HCT116 (cell line): ENCODE measurements at regions not wholly inside any gene's neighbourhood (a gene's known extent, or its start where the extent isn't known, plus 50 kb on each side); places are given as distances from the start of the nearest gene placed in this dataset.

Experiments
- CEBPB ChIP-seq: IDR thresholded peaks from 2 replicates; pipeline ENCODE4 v1.6.1; 2012; ENCODE audit warnings: low read depth
- CTCF ChIP-seq, 3 experiments: fragments of 200-600 bp in 1 of 3; sonication (generic) in 1 of 3; IDR thresholded peaks in 2 of 3; conservative IDR thresholded peaks in 1 of 3; 2 replicates each; pipeline ENCODE4 v1.5.1; 2012 to 2017; ENCODE audit warnings: low read depth in 2 of 3, low read length in 2 of 3, antibody characterized with exemption in 1 of 3, borderline replicate concordance in 1 of 3, control low read depth in 1 of 3, mild to moderate bottlenecking in 1 of 3, mixed read lengths in 1 of 3, mixed run types in 1 of 3, moderate library complexity in 1 of 3; ENCODE audit not compliant: insufficient read depth in 1 of 3
- ELF1 ChIP-seq: IDR thresholded peaks from 2 replicates; pipeline ENCODE4 v1.6.1; 2012; ENCODE audit warnings: low read depth, borderline replicate concordance
- EZH2 ChIP-seq: fragments of 200-600 bp; sonication (generic); IDR thresholded peaks from 2 replicates; pipeline ENCODE4 v1.6.1; 2017; ENCODE audit warnings: antibody characterized with exemption, mixed run types
- EZH2phosphoT487 ChIP-seq: fragments of 200-600 bp; IDR thresholded peaks from 2 replicates; pipeline ENCODE4 v1.6.1; 2018; ENCODE audit warnings: antibody characterized with exemption, borderline replicate concordance
- POLR2A ChIP-seq: IDR thresholded peaks from 2 replicates; pipeline ENCODE4 v1.7.0; 2011; ENCODE audit warnings: borderline replicate concordance; ENCODE audit not compliant: insufficient read depth, insufficient read length; ENCODE audit errors: extremely low read depth
- POLR2AphosphoS5 ChIP-seq: IDR thresholded peaks from 2 replicates; pipeline ENCODE4 v1.6.1; 2011; ENCODE audit warnings: mild to moderate bottlenecking, low read depth, low read length, moderate library complexity
- RAD21 ChIP-seq: IDR thresholded peaks from 2 replicates; pipeline ENCODE4 v1.6.1; 2012; ENCODE audit warnings: low read depth, mild to moderate bottlenecking
- REST ChIP-seq: IDR thresholded peaks from 2 replicates; pipeline ENCODE4 v1.6.1; 2012; ENCODE audit warnings: low read depth
- SIN3A ChIP-seq: IDR thresholded peaks from 2 replicates; pipeline ENCODE4 v1.6.1; 2012; ENCODE audit warnings: low read depth
- YY1 ChIP-seq: IDR thresholded peaks from 2 replicates; pipeline ENCODE4 v1.6.1; 2011; ENCODE audit warnings: low read length, low read depth, moderate library complexity, mild to moderate bottlenecking; ENCODE audit not compliant: insufficient replicate concordance; ENCODE audit errors: extremely low read depth
- ZFX ChIP-seq: fragments of 450-650 bp; IDR thresholded peaks from 2 replicates; pipeline ENCODE4 v1.6.1; 2017
- ZNF274 ChIP-seq: fragments of 200-500 bp; sonication (Bioruptor generic); IDR thresholded peaks from 2 replicates; pipeline ENCODE4 v1.6.1; 2014; ENCODE audit warnings: mild to moderate bottlenecking, low read depth, low read length, inconsistent platforms

- TF ChIP-seq CTCF (IDR thresholded peaks at IDR 0.05 in 2 of 3, conservative IDR thresholded peaks at IDR 0.05 in 1 of 3; ENCODE audit: borderline replicate concordance in 1 of 3, insufficient read depth in 1 of 3, low read depth in 2 of 3, low read length in 2 of 3) (no peak), CEBPB (no peak), RAD21 (no peak), POLR2A (no peak), EZH2 (no peak), REST (no peak), EZH2phosphoT487 (no peak), YY1 (no peak), ZFX (no peak), ZNF274 (no peak), SIN3A (no peak), POLR2AphosphoS5 (no peak), ELF1 (no peak)
Observed at GRCh38 chr2:56934866-56935265, 751.1 kb downstream of the CCDC85A start.
